Natural killer cell (primary cell): ENCODE measurements at regions not wholly inside any gene's neighbourhood (a gene's known extent, or its start where the extent isn't known, plus 50 kb on each side); places are given as distances from the start of the nearest gene placed in this dataset.

Experiments used
- ATAC-seq, 3 donors: fragments of 150-1000 bp in 2 of 3; fragments of 200-7000 bp in 1 of 3; cut with Tn5 transposase; 1 replicate in 1 of 3; 2 replicates in 2 of 3; pipeline ENCODE4 v1.10.0; 2021; ENCODE audit warnings: mild to moderate bottlenecking in 2 of 3, moderate library complexity in 2 of 3
- DNase-seq, 2 donors: peaks; one replicate each; pipeline versions ENCODE4 v3.0.0 to v3.0.0-alpha.2; 2013 to 2021; ENCODE audit warnings: mixed read lengths in 1 of 2
- H3K27ac ChIP-seq: one replicate; pipeline ENCODE4 v1.5.1; 2013; ENCODE audit warnings: mild to moderate bottlenecking, low read length
- H3K27me3 ChIP-seq: one replicate; pipeline ENCODE4 v1.6.1; 2013; ENCODE audit warnings: low read length; ENCODE audit not compliant: control insufficient read depth, insufficient read depth
- H3K36me3 ChIP-seq: one replicate; pipeline ENCODE4 v1.6.1; 2013; ENCODE audit warnings: low read length; ENCODE audit not compliant: control insufficient read depth, insufficient read depth
- H3K4me1 ChIP-seq: one replicate; pipeline ENCODE4 v1.6.1; 2013; ENCODE audit warnings: low read length; ENCODE audit not compliant: control insufficient read depth, insufficient read depth
- H3K4me3 ChIP-seq: one replicate; pipeline ENCODE4 v1.5.1; 2013; ENCODE audit warnings: low read length
- H3K9me3 ChIP-seq: one replicate; pipeline ENCODE4 v1.6.1; 2013; ENCODE audit warnings: low read length; ENCODE audit not compliant: control insufficient read depth, insufficient read depth
- H3K27ac Mint-ChIP-seq, 2 donors: one replicate each; pipeline ENCODE4 v1.8.0; 2022; ENCODE audit warnings: mild to moderate bottlenecking in 2 of 2, mixed read lengths in 2 of 2, moderate library complexity in 1 of 2
- H3K27me3 Mint-ChIP-seq, 2 donors: one replicate each; pipeline ENCODE4 v1.8.0; 2022; ENCODE audit warnings: low read depth in 2 of 2, mixed read lengths in 2 of 2
- H3K36me3 Mint-ChIP-seq: one replicate; pipeline ENCODE4 v1.8.0; 2022; ENCODE audit warnings: mixed read lengths
- H3K4me1 Mint-ChIP-seq, 2 donors: one replicate each; pipeline ENCODE4 v1.8.0; 2022; ENCODE audit warnings: mixed read lengths in 2 of 2
- H3K4me3 Mint-ChIP-seq: one replicate; pipeline ENCODE4 v1.8.0; 2022; ENCODE audit warnings: mild to moderate bottlenecking, moderate library complexity, mixed read lengths
- H3K9me3 Mint-ChIP-seq, 2 donors: one replicate each; pipeline ENCODE4 v1.8.0; 2022; ENCODE audit warnings: mixed read lengths in 2 of 2
- WGBS: methylation state at CpG from one replicate; pipeline ENCODE4 v1.1.7; 2013; ENCODE audit warnings: missing lambda C conversion rate; ENCODE audit not compliant: insufficient coverage; 5-methylcytosine and 5-hydroxymethylcytosine counted together
- intact Hi-C: fragments of 100-400 bp; cut with micrococcal nuclease; formaldehyde crosslinking; loops from one replicate; pipeline ENCODE4 v1.14.2; 2022
- TF ChIP-seq, protein P1 (sequence below): fragments of 200-600 bp; IDR thresholded peaks from one replicate; pipeline ENCODE4 v1.8.0; 2022; ENCODE audit warnings: antibody characterized with exemption

GRCh38 chr10:81704596-81704995 lies 170.4 kb upstream of the NRG3 start:
- TF ChIP-seq, protein P1, sequence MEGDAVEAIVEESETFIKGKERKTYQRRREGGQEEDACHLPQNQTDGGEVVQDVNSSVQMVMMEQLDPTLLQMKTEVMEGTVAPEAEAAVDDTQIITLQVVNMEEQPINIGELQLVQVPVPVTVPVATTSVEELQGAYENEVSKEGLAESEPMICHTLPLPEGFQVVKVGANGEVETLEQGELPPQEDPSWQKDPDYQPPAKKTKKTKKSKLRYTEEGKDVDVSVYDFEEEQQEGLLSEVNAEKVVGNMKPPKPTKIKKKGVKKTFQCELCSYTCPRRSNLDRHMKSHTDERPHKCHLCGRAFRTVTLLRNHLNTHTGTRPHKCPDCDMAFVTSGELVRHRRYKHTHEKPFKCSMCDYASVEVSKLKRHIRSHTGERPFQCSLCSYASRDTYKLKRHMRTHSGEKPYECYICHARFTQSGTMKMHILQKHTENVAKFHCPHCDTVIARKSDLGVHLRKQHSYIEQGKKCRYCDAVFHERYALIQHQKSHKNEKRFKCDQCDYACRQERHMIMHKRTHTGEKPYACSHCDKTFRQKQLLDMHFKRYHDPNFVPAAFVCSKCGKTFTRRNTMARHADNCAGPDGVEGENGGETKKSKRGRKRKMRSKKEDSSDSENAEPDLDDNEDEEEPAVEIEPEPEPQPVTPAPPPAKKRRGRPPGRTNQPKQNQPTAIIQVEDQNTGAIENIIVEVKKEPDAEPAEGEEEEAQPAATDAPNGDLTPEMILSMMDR: no peak
- Mint-ChIP-seq H3K27ac (no peak overlapping the region), H3K9me3 (peaks cover 15 to 21% of the 10 kb centered on the region in 2 donors), H3K27me3 (no peaks in the 10 kb centered on the region), H3K4me3 (no peak overlapping the region), H3K36me3 (peaks cover 11% of the 10 kb centered on the region), H3K4me1 (peaks cover 7% of the 10 kb centered on the region in 2 donors)
- 83% methylated on average over 1 of the region's 1 CpG for WGBS
- ATAC-seq (no peak), DNase-seq (no peak)
- Histone ChIP-seq H3K36me3 (no peaks in the 10 kb centered on the region), H3K27ac (no peak overlapping the region), H3K9me3 (peaks cover 3% of the 10 kb centered on the region), H3K4me3 (no peak overlapping the region), H3K27me3 (no peaks in the 10 kb centered on the region), H3K4me1 (no peaks in the 10 kb centered on the region)
- intact Hi-C loops: no loop called here

DNA sequence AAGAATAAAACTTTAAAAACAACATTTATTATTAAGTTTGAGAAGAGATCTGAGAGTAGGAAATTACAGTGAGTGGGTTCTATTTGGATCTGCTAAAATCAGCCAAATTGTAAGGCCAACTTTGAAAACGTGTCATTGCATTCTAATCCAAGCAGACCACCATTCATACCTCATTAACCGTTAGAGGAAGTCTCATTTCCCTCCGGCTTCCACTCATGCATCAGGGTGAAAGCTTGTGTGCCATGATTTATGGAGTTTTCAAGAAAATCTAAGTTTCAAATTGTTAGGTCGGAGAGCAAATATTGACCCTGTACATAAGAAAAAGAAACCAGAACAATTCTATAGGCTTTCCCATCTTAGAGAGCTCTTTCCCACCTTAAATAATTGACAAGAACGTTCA lies 166.6 kb upstream of the NRG3 start:
- intact Hi-C loops: no loop called here
- H3K36me3 ChIP-seq: no peaks in the 10 kb centered on the region
- TF ChIP-seq, protein P1: no peak
- no peak for ATAC-seq
- 0% methylated on average over 4 of the region's 5 CpGs for WGBS
- H3K4me3 Mint-ChIP-seq: no peak overlapping the region
- H3K27ac ChIP-seq: no peak overlapping the region
- peaks cover 3% of the 10 kb centered on the region for H3K9me3 ChIP-seq
- peaks cover 7% of the 10 kb centered on the region in 2 donors for H3K4me1 Mint-ChIP-seq
- H3K9me3 Mint-ChIP-seq: peaks cover 5 to 11% of the 10 kb centered on the region in 2 donors
- no peaks in the 10 kb centered on the region for H3K27me3 ChIP-seq
- H3K27me3 Mint-ChIP-seq: no peaks in the 10 kb centered on the region
- no peaks in the 10 kb centered on the region for H3K4me1 ChIP-seq
- no peak overlapping the region for H3K27ac Mint-ChIP-seq
- peaks cover 8% of the 10 kb centered on the region for H3K36me3 Mint-ChIP-seq
- DNase-seq: no peak
- H3K4me3 ChIP-seq: no peak overlapping the region

GRCh38 chr10:81708929-81709328 lies 166.1 kb upstream of the NRG3 start:
- H3K27me3 Mint-ChIP-seq: no peaks in the 10 kb centered on the region
- H3K4me1 Mint-ChIP-seq: peaks cover 7% of the 10 kb centered on the region in 2 donors
- Histone ChIP-seq H3K4me1 (no peaks in the 10 kb centered on the region), H3K27me3 (no peaks in the 10 kb centered on the region), H3K27ac (no peak overlapping the region), H3K4me3 (no peak overlapping the region), H3K9me3 (peaks cover 3% of the 10 kb centered on the region), H3K36me3 (no peaks in the 10 kb centered on the region)
- intact Hi-C loops: no loop called here
- H3K9me3 Mint-ChIP-seq: peaks cover 3 to 9% of the 10 kb centered on the region in 2 donors
- TF ChIP-seq, protein P1: no peak
- ATAC-seq: peak in 1 of 3 donors; percentile 40
- DNase-seq: no peak
- 17% methylated on average over 1 of the region's 2 CpGs for WGBS
- no peak overlapping the region for H3K27ac Mint-ChIP-seq
- peaks cover 8% of the 10 kb centered on the region for H3K36me3 Mint-ChIP-seq
- H3K4me3 Mint-ChIP-seq: no peak overlapping the region

DNA sequence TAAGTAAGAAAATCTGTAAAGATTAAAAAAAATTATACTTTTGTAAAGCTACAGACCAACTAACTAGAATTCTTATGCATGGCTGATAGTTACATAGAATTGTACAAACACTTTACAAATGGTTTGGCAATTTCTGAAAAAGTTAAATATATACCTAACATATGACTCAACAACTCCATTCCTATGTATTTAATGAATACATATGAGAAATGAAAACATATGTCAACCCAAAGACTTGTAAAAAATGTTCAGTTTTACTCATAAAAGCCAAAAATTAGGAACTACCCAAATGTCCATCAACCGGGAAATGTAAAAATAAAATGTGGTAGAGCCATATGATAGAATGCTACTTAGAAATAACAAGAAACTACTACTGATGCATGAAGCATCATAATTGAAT lies 152.6 kb upstream of the NRG3 start:
- no peaks in the 10 kb centered on the region for H3K36me3 Mint-ChIP-seq
- TF ChIP-seq, protein P1: no peak
- no peaks in the 10 kb centered on the region for H3K36me3 ChIP-seq
- no peak overlapping the region for H3K27ac ChIP-seq
- no peak overlapping the region for H3K4me3 Mint-ChIP-seq
- DNase-seq (no peak), ATAC-seq (no peak)
- no peaks in the 10 kb centered on the region for H3K4me1 ChIP-seq
- WGBS: no CpG with 5 or more reads among the region's 1 CpG
- H3K4me1 Mint-ChIP-seq: peaks cover 0 to 9% of the 10 kb centered on the region in 2 donors
- intact Hi-C loops: no loop called here
- H3K27me3 Mint-ChIP-seq: no peaks in the 10 kb centered on the region
- H3K9me3 Mint-ChIP-seq: peaks cover 4 to 10% of the 10 kb centered on the region in 2 donors
- H3K9me3 ChIP-seq: no peaks in the 10 kb centered on the region
- no peak overlapping the region for H3K4me3 ChIP-seq
- no peaks in the 10 kb centered on the region for H3K27me3 ChIP-seq
- H3K27ac Mint-ChIP-seq: no peak overlapping the region
